CD4-positive, alpha-beta T cell (primary cell): ENCODE measurements at regions not wholly inside any gene's neighbourhood (a gene's known extent, or its start where the extent isn't known, plus 50 kb on each side); places are given as distances from the start of the nearest gene placed in this dataset.

Source experiments
- ATAC-seq: fragments of 200-7000 bp; cut with Tn5 transposase; one replicate; pipeline ENCODE4 v1.10.0; 2022; ENCODE audit warnings: mild to moderate bottlenecking; ENCODE audit not compliant: poor library complexity
- CTCF ChIA-PET: fragments of 350-600 bp; sonication (Branson Sonifier 250); formaldehyde crosslinking; loops from one replicate; lab custom pipeline; 2021; ENCODE audit warnings: antibody characterized with exemption, inconsistent platforms; lab: Charles Lee
- POLR2A ChIA-PET: fragments of 350-600 bp; sonication (Branson Sonifier 250); formaldehyde crosslinking; loops from one replicate; lab custom pipeline; 2021; ENCODE audit warnings: antibody characterized with exemption, inconsistent platforms; lab: Charles Lee
- DNase-seq, 14 experiments: peaks; one replicate each; pipeline ENCODE4 v3.0.0-alpha.2; 2013 to 2020; ENCODE audit warnings: mixed read lengths in 2 of 14
- H3K27ac ChIP-seq, 2 donors: one replicate each; pipeline versions ENCODE4 v1.5.1 to v1.7.0; 2013; ENCODE audit warnings: low read length in 2 of 2, low read depth in 1 of 2, mild to moderate bottlenecking in 1 of 2
- H3K27me3 ChIP-seq, 2 experiments: 1 replicate in 1 of 2; 2 replicates in 1 of 2; pipeline versions ENCODE4 v1.6.1 to v1.7.0; 2013; ENCODE audit warnings: low read length in 2 of 2, control low read depth in 1 of 2, mild to moderate bottlenecking in 1 of 2, moderate library complexity in 1 of 2; ENCODE audit not compliant: insufficient read depth in 2 of 2, control insufficient read depth in 1 of 2
- H3K36me3 ChIP-seq: one replicate; pipeline ENCODE4 v1.6.1; 2013; ENCODE audit warnings: low read length, control low read depth; ENCODE audit not compliant: insufficient read depth
- H3K4me1 ChIP-seq: one replicate; pipeline ENCODE4 v1.6.1; 2013; ENCODE audit warnings: low read length, control low read depth; ENCODE audit not compliant: insufficient read depth
- H3K4me3 ChIP-seq: one replicate; pipeline ENCODE4 v1.5.1; 2013; ENCODE audit warnings: mild to moderate bottlenecking, low read length, moderate library complexity
- H3K9me3 ChIP-seq, 2 experiments: 1 replicate in 1 of 2; 2 replicates in 1 of 2; pipeline versions ENCODE4 v1.6.1 to v1.7.0; 2013; ENCODE audit warnings: low read length in 2 of 2, mild to moderate bottlenecking in 2 of 2, control low read depth in 1 of 2, moderate library complexity in 1 of 2; ENCODE audit not compliant: control insufficient read depth in 1 of 2, insufficient read depth in 1 of 2
- H3K27ac Mint-ChIP-seq: one replicate; pipeline ENCODE4 v1.8.0; 2020; ENCODE audit warnings: mixed read lengths
- H3K27me3 Mint-ChIP-seq: one replicate; pipeline ENCODE4 v1.8.0; 2021; ENCODE audit warnings: mixed read lengths
- H3K36me3 Mint-ChIP-seq: one replicate; pipeline ENCODE4 v1.8.0; 2021; ENCODE audit warnings: low read depth, mixed read lengths
- H3K4me1 Mint-ChIP-seq: one replicate; pipeline ENCODE4 v1.8.0; 2021; ENCODE audit warnings: low read depth, mixed read lengths
- H3K4me3 Mint-ChIP-seq: one replicate; pipeline ENCODE4 v1.8.0; 2020; ENCODE audit warnings: mild to moderate bottlenecking, mixed read lengths
- H3K9me3 Mint-ChIP-seq: one replicate; pipeline ENCODE4 v1.8.0; 2020; ENCODE audit warnings: mixed read lengths
- CTCF ChIP-seq: fragments of 200-600 bp; IDR thresholded peaks from one replicate; pipeline ENCODE4 v1.8.0; 2022; ENCODE audit warnings: antibody characterized with exemption, mild to moderate bottlenecking
- intact Hi-C, 2 experiments: fragments of 100-400 bp; cut with DNase I in 1 of 2; cut with micrococcal nuclease in 1 of 2; formaldehyde crosslinking; loops; one replicate each; pipeline versions ENCODE4 v1.15.1 to v1.9.0; 2023 to 2025; cut with DNase I, micrococcal nuclease

GRCh38 chr21:35402061-35402460 is 353.0 kb upstream of the RUNX1 start:
- H3K27ac ChIP-seq: no peak overlapping the region
- intact Hi-C loops: loop anchor here (5.0 to 10.0 kb wide), 4 partner anchors 213 to 713 kb away; no protein-coding TSS in a partner anchor
- Mint-ChIP-seq H3K9me3 (no peaks in the 10 kb centered on the region), H3K27ac (no peak overlapping the region), H3K27me3 (no peaks in the 10 kb centered on the region), H3K4me3 (no peak overlapping the region), H3K4me1 (peaks cover 6% of the 10 kb centered on the region), H3K36me3 (no peaks in the 10 kb centered on the region)
- no peaks in the 10 kb centered on the region for H3K36me3 ChIP-seq
- no peak for TF ChIP-seq CTCF
- H3K4me1 ChIP-seq: peaks cover 3% of the 10 kb centered on the region
- ChIA-PET POLR2A (interaction anchor here (0.8 to 2.1 kb wide), 3 partner anchors 510 to 514 kb away, joined by 3 to 10 read pairs (median 4); no protein-coding TSS in a partner anchor), CTCF (interaction anchor here (3.0 kb wide), 1 partner anchor 512 kb away, joined by 22 read pairs; no protein-coding TSS in a partner anchor)
- H3K9me3 ChIP-seq: no peaks in the 10 kb centered on the region
- no peak for ATAC-seq
- no peak overlapping the region for H3K4me3 ChIP-seq
- peaks cover 0 to 2% of the 10 kb centered on the region in 2 experiments for H3K27me3 ChIP-seq
- no peak for DNase-seq

- ChIA-PET POLR2A (interaction anchor here (0.8 to 2.1 kb wide), 6 partner anchors 350 to 683 kb away, joined by 3 to 10 read pairs (median 6); no protein-coding TSS in a partner anchor), CTCF (interaction anchor here (1.4 to 3.0 kb wide), 4 partner anchors 25 to 656 kb away, joined by 3 to 22 read pairs (median 10); no protein-coding TSS in a partner anchor)
- peaks cover 0 to under 1% of the 10 kb centered on the region in 2 experiments for H3K27me3 ChIP-seq
- Mint-ChIP-seq H3K27me3 (no peaks in the 10 kb centered on the region), H3K27ac (no peak overlapping the region), H3K36me3 (no peaks in the 10 kb centered on the region), H3K9me3 (no peaks in the 10 kb centered on the region), H3K4me1 (peaks cover 6% of the 10 kb centered on the region), H3K4me3 (no peak overlapping the region)
- no peak for TF ChIP-seq CTCF
- no peak for ATAC-seq
- H3K9me3 ChIP-seq: no peaks in the 10 kb centered on the region
- no peak for DNase-seq
- no peak overlapping the region for H3K4me3 ChIP-seq
- H3K4me1 ChIP-seq: peaks cover 3% of the 10 kb centered on the region
- no peak overlapping the region for H3K27ac ChIP-seq
- no peaks in the 10 kb centered on the region for H3K36me3 ChIP-seq
- intact Hi-C loops: loop anchor here (2.0 to 10.0 kb wide), 6 partner anchors 213 to 713 kb away; no protein-coding TSS in a partner anchor
Observed at GRCh38 chr21:35401476-35401875, 352.4 kb upstream of the RUNX1 start.

GRCh38 chr21:35400233-35400939 is 351.3 kb upstream of the RUNX1 start:
- Mint-ChIP-seq H3K36me3 (no peaks in the 10 kb centered on the region), H3K27ac (no peak overlapping the region), H3K4me1 (peaks cover 6% of the 10 kb centered on the region), H3K27me3 (no peaks in the 10 kb centered on the region), H3K9me3 (no peaks in the 10 kb centered on the region), H3K4me3 (no peak overlapping the region)
- no peaks in the 10 kb centered on the region for H3K36me3 ChIP-seq
- peak; percentile 92 for ATAC-seq
- no peak overlapping the region for H3K27ac ChIP-seq
- peaks cover 3% of the 10 kb centered on the region for H3K4me1 ChIP-seq
- peak; percentile 75 for TF ChIP-seq CTCF
- no peaks in the 10 kb centered on the region for H3K27me3 ChIP-seq
- intact Hi-C loops: loop anchor here (1.0 to 10.0 kb wide), 11 partner anchors 214 to 714 kb away; no protein-coding TSS in a partner anchor
- CTCF ChIA-PET: interaction anchor here (0.6 to 3.0 kb wide), 11 partner anchors 27 to 707 kb away, joined by 3 to 22 read pairs (median 3); no protein-coding TSS in a partner anchor
- H3K9me3 ChIP-seq: no peaks in the 10 kb centered on the region
- no peak overlapping the region for H3K4me3 ChIP-seq
- DNase-seq: peak in 12 of 14 experiments; percentile 3 to 81 (median 21)
- POLR2A ChIA-PET: interaction anchor here (0.6 to 2.1 kb wide), 8 partner anchors 349 to 682 kb away, joined by 3 to 10 read pairs (median 5); no protein-coding TSS in a partner anchor
